ENCODE measurements at regions not wholly inside any gene's neighbourhood (a gene's known extent, or its start where the extent isn't known, plus 50 kb on each side); places are given as distances from the start of the nearest gene placed in this dataset.

GRCh38 chr5:6321078-6321477 lies 57.3 kb downstream of the MED10 start:
- Histone ChIP-seq H3K4me3 (replicated peaks in 1 of 4; ENCODE audit: control extremely low read depth in 1 of 4, insufficient read depth in 1 of 4, low read depth in 3 of 4, low read length in 4 of 4) (no peak overlapping the region), H4K20me1 (ENCODE audit: control insufficient read depth, extremely low read depth, insufficient read depth, low read length) (no peaks in the 10 kb centered on the region), H3K36me3 (ENCODE audit: control insufficient read depth, insufficient read depth, low read length) (no peaks in the 10 kb centered on the region), H3K9me3 (ENCODE audit: control insufficient read depth, insufficient read depth, low read depth, low read length) (no peaks in the 10 kb centered on the region), H3K4me2 (ENCODE audit: extremely low read depth, insufficient read depth, low read length) (no peak overlapping the region), H3K27me3 (ENCODE audit: control insufficient read depth, insufficient read depth, low read length) (no peaks in the 10 kb centered on the region), H3K79me2 (ENCODE audit: control insufficient read depth, insufficient read depth, low read length) (no peaks in the 10 kb centered on the region), H3K27ac (ENCODE audit: insufficient read depth, low read length) (no peak overlapping the region), H3K4me1 (ENCODE audit: control insufficient read depth, extremely low read depth, insufficient read depth, low read length) (no peaks in the 10 kb centered on the region), H2AFZ (ENCODE audit: low read length) (no peak overlapping the region), H3K9ac (ENCODE audit: insufficient read depth, low read length) (no peak overlapping the region)
- TF ChIP-seq CTCF (conservative IDR thresholded peaks at IDR 0.05 in 1 of 2, IDR thresholded peaks at IDR 0.05 in 1 of 2; ENCODE audit: low read depth in 1 of 2, low read length in 2 of 2) (no peak), EZH2 (IDR thresholded peaks at IDR 0.05; ENCODE audit: low read length, missing control alignments) (no peak)
- no peak for DNase-seq (ENCODE audit: low read depth in 2 of 2)

- Histone ChIP-seq H3K79me2 (ENCODE audit: control insufficient read depth, insufficient read depth, low read length) (no peaks in the 10 kb centered on the region), H3K27me3 (ENCODE audit: control insufficient read depth, insufficient read depth, low read length) (no peaks in the 10 kb centered on the region), H2AFZ (ENCODE audit: low read length) (no peak overlapping the region), H4K20me1 (ENCODE audit: control insufficient read depth, extremely low read depth, insufficient read depth, low read length) (no peaks in the 10 kb centered on the region), H3K9ac (ENCODE audit: insufficient read depth, low read length) (no peak overlapping the region), H3K27ac (ENCODE audit: insufficient read depth, low read length) (no peak overlapping the region), H3K4me2 (ENCODE audit: extremely low read depth, insufficient read depth, low read length) (no peak overlapping the region), H3K4me3 (replicated peaks in 1 of 4; ENCODE audit: control extremely low read depth in 1 of 4, insufficient read depth in 1 of 4, low read depth in 3 of 4, low read length in 4 of 4) (no peak overlapping the region), H3K9me3 (ENCODE audit: control insufficient read depth, insufficient read depth, low read depth, low read length) (no peaks in the 10 kb centered on the region), H3K4me1 (ENCODE audit: control insufficient read depth, extremely low read depth, insufficient read depth, low read length) (no peaks in the 10 kb centered on the region), H3K36me3 (ENCODE audit: control insufficient read depth, insufficient read depth, low read length) (no peaks in the 10 kb centered on the region)
- no peak for TF ChIP-seq CTCF (conservative IDR thresholded peaks at IDR 0.05 in 1 of 2, IDR thresholded peaks at IDR 0.05 in 1 of 2; ENCODE audit: low read depth in 1 of 2, low read length in 2 of 2)
- no peak for TF ChIP-seq EZH2 (IDR thresholded peaks at IDR 0.05; ENCODE audit: low read length, missing control alignments)
- DNase-seq (ENCODE audit: low read depth in 2 of 2) = no peak
Measured at GRCh38 chr5:6319116-6319515, 59.2 kb downstream of the MED10 start.

GRCh38 chr5:6317116-6317798 lies 61.1 kb downstream of the MED10 start:
- no peaks in the 10 kb centered on the region for H3K4me1 ChIP-seq (ENCODE audit: control insufficient read depth, extremely low read depth, insufficient read depth, low read length)
- no peak overlapping the region for H3K27ac ChIP-seq (ENCODE audit: insufficient read depth, low read length)
- H3K27me3 ChIP-seq (ENCODE audit: control insufficient read depth, insufficient read depth, low read length) = no peaks in the 10 kb centered on the region
- no peaks in the 10 kb centered on the region for H4K20me1 ChIP-seq (ENCODE audit: control insufficient read depth, extremely low read depth, insufficient read depth, low read length)
- no peaks in the 10 kb centered on the region for H3K79me2 ChIP-seq (ENCODE audit: control insufficient read depth, insufficient read depth, low read length)
- no peak overlapping the region for H2AFZ ChIP-seq (ENCODE audit: low read length)
- TF ChIP-seq CTCF (conservative IDR thresholded peaks at IDR 0.05 in 1 of 2, IDR thresholded peaks at IDR 0.05 in 1 of 2; ENCODE audit: low read depth in 1 of 2, low read length in 2 of 2) (no peak), EZH2 (IDR thresholded peaks at IDR 0.05; ENCODE audit: low read length, missing control alignments) (no peak)
- no peaks in the 10 kb centered on the region for H3K36me3 ChIP-seq (ENCODE audit: control insufficient read depth, insufficient read depth, low read length)
- DNase-seq (ENCODE audit: low read depth in 2 of 2) = no peak
- no peak overlapping the region for H3K4me2 ChIP-seq (ENCODE audit: extremely low read depth, insufficient read depth, low read length)
- H3K9ac ChIP-seq (ENCODE audit: insufficient read depth, low read length) = no peak overlapping the region
- no peak overlapping the region for H3K4me3 ChIP-seq (replicated peaks in 1 of 4; ENCODE audit: control extremely low read depth in 1 of 4, insufficient read depth in 1 of 4, low read depth in 3 of 4, low read length in 4 of 4)
- H3K9me3 ChIP-seq (ENCODE audit: control insufficient read depth, insufficient read depth, low read depth, low read length) = no peaks in the 10 kb centered on the region

All from fibroblast of lung (primary cell).